GM12875 (cell line): ENCODE measurements at regions not wholly inside any gene's neighbourhood (a gene's known extent, or its start where the extent isn't known, plus 50 kb on each side); places are given as distances from the start of the nearest gene placed in this dataset.
"Not testable (repeated sequence)": the region's sequence is repeated elsewhere in the genome, so short reads cannot be mapped to it uniquely, and the experiment has no call there.

Experiments
- H3K4me3 ChIP-seq: one replicate; pipeline ENCODE4 v1.5.1; 2011; ENCODE audit warnings: low read depth, low read length, control low read depth
- CTCF ChIP-seq: IDR thresholded peaks from 2 replicates; pipeline ENCODE4 v1.5.1; 2011; ENCODE audit warnings: low read depth, mild to moderate bottlenecking, control low read depth, inconsistent platforms, low read length, moderate library complexity, borderline replicate concordance; ENCODE audit not compliant: insufficient read depth

- H3K4me3 ChIP-seq, result no peak overlapping the region
- TF ChIP-seq CTCF, result no peak
These were observed 1430.5 kb downstream of the FAM181B start for GRCh38 chr11:81303038-81303664.

- no peak overlapping the region for H3K4me3 ChIP-seq
- TF ChIP-seq CTCF, result no peak
These were observed 1432.4 kb downstream of the FAM181B start for GRCh38 chr11:81301166-81301830.

GRCh38 chr11:81286959-81287358 lies 1446.7 kb downstream of the FAM181B start:
- no peak overlapping the region for H3K4me3 ChIP-seq
- TF ChIP-seq CTCF, result no peak

GRCh38 chr11:81286550-81286949 lies 1447.1 kb downstream of the FAM181B start:
- no peak overlapping the region for H3K4me3 ChIP-seq
- TF ChIP-seq CTCF, result no peak

- not testable (repeated sequence) for H3K4me3 ChIP-seq
These were observed 1453.4 kb downstream of the FAM181B start for GRCh38 chr11:81280228-81280627.

- H3K4me3 ChIP-seq, result no peak overlapping the region
- no peak for TF ChIP-seq CTCF
These were observed 1454.7 kb downstream of the FAM181B start for GRCh38 chr11:81278991-81279390.

- H3K4me3 ChIP-seq, result no peak overlapping the region
- no peak for TF ChIP-seq CTCF
These were observed 1463.0 kb downstream of the FAM181B start for GRCh38 chr11:81270686-81271085.
